ENCODE measurements at regions not wholly inside any gene's neighbourhood (a gene's known extent, or its start where the extent isn't known, plus 50 kb on each side); places are given as distances from the start of the nearest gene placed in this dataset.

GRCh38 chr3:128569756-128570155 lies 76.8 kb upstream of the GATA2 start:
- TF ChIP-seq CTCF (IDR thresholded peaks at IDR 0.05; ENCODE audit: insufficient read depth, low read depth, low read length) = no peak
- H3K4me3 ChIP-seq (ENCODE audit: low read depth, low read length) = no peak overlapping the region
- no peak for DNase-seq (ENCODE audit: low read depth)

- DNase-seq (ENCODE audit: low read depth) = no peak
- no peak for TF ChIP-seq CTCF (IDR thresholded peaks at IDR 0.05; ENCODE audit: insufficient read depth, low read depth, low read length)
- no peak overlapping the region for H3K4me3 ChIP-seq (ENCODE audit: low read depth, low read length)
Observed at GRCh38 chr3:128568602-128569490, 75.8 kb upstream of the GATA2 start.

GRCh38 chr3:128567705-128568356 lies 74.8 kb upstream of the GATA2 start:
- no peak overlapping the region for H3K4me3 ChIP-seq (ENCODE audit: low read depth, low read length)
- no peak for DNase-seq (ENCODE audit: low read depth)
- TF ChIP-seq CTCF (IDR thresholded peaks at IDR 0.05; ENCODE audit: insufficient read depth, low read depth, low read length) = no peak

- no peak for TF ChIP-seq CTCF (IDR thresholded peaks at IDR 0.05; ENCODE audit: insufficient read depth, low read depth, low read length)
Observed at GRCh38 chr3:128567141-128567540, 74.1 kb upstream of the GATA2 start.

GRCh38 chr3:128563439-128563838 lies 70.4 kb upstream of the GATA2 start:
- no peak for TF ChIP-seq CTCF (IDR thresholded peaks at IDR 0.05; ENCODE audit: insufficient read depth, low read depth, low read length)
- DNase-seq (ENCODE audit: low read depth) = no peak

More at GRCh38 chr3:128567141-128567540, 74.1 kb upstream of the GATA2 start:
- no peak overlapping the region for H3K4me3 ChIP-seq (ENCODE audit: low read depth, low read length)
- DNase-seq (ENCODE audit: low read depth) = no peak

GRCh38 chr3:128561504-128561903 lies 68.5 kb upstream of the GATA2 start:
- no peak for DNase-seq (ENCODE audit: low read depth)
- no peak overlapping the region for H3K4me3 ChIP-seq (ENCODE audit: low read depth, low read length)
- no peak for TF ChIP-seq CTCF (IDR thresholded peaks at IDR 0.05; ENCODE audit: insufficient read depth, low read depth, low read length)

More at GRCh38 chr3:128563439-128563838, 70.4 kb upstream of the GATA2 start:
- no peak overlapping the region for H3K4me3 ChIP-seq (ENCODE audit: low read depth, low read length)

Measured in fibroblast of villous mesenchyme (primary cell).